Liver (tissue), 8 donors: ENCODE measurements at regions not wholly inside any gene's neighbourhood (a gene's known extent, or its start where the extent isn't known, plus 50 kb on each side); places are given as distances from the start of the nearest gene placed in this dataset.

Experiments
- DNase-seq: peaks from one replicate; pipeline ENCODE4 v3.0.0-alpha.2; 2017; ENCODE audit warnings: low spot score
- H3K27ac ChIP-seq, 2 donors: one replicate each; pipeline ENCODE4 v1.7.0; 2013; ENCODE audit warnings: inconsistent platforms in 2 of 2, low read length in 2 of 2, control low read depth in 1 of 2, low read depth in 1 of 2, mild to moderate bottlenecking in 1 of 2
- H3K27me3 ChIP-seq, 4 donors: one replicate each; pipeline versions ENCODE4 v1.6.1 to v1.7.0; 2013; ENCODE audit warnings: low read length in 3 of 4, inconsistent platforms in 1 of 4, mild to moderate bottlenecking in 1 of 4, moderate library complexity in 1 of 4; ENCODE audit not compliant: control insufficient read depth in 4 of 4, insufficient read depth in 4 of 4
- H3K36me3 ChIP-seq, 4 donors: one replicate each; pipeline versions ENCODE4 v1.6.1 to v1.7.0; 2013; ENCODE audit warnings: low read length in 3 of 4, mild to moderate bottlenecking in 3 of 4, low read depth in 1 of 4, moderate library complexity in 1 of 4; ENCODE audit not compliant: control insufficient read depth in 4 of 4, insufficient read depth in 3 of 4
- H3K4me1 ChIP-seq, 4 donors: one replicate each; pipeline versions ENCODE4 v1.6.1 to v1.7.0; 2013; ENCODE audit warnings: low read length in 3 of 4, mild to moderate bottlenecking in 3 of 4, moderate library complexity in 1 of 4; ENCODE audit not compliant: control insufficient read depth in 4 of 4, insufficient read depth in 4 of 4
- H3K4me3 ChIP-seq, 3 donors: one replicate each; pipeline versions ENCODE4 v1.6.1 to v1.7.0; 2013; ENCODE audit warnings: low read length in 3 of 3, control low read depth in 1 of 3, low read depth in 1 of 3, mild to moderate bottlenecking in 1 of 3
- H3K9ac ChIP-seq, 2 donors: one replicate each; pipeline ENCODE4 v1.7.0; 2013; ENCODE audit warnings: low read length in 2 of 2, mild to moderate bottlenecking in 2 of 2, moderate library complexity in 2 of 2, control low read depth in 1 of 2, low read depth in 1 of 2
- H3K9me3 ChIP-seq, 4 donors: one replicate each; pipeline versions ENCODE4 v1.6.1 to v1.7.0; 2013; ENCODE audit warnings: low read length in 3 of 4; ENCODE audit not compliant: control insufficient read depth in 4 of 4
- EGR1 ChIP-seq, 2 donors: IDR thresholded peaks; 2 replicates each; pipeline ENCODE4 v1.6.1; 2016 to 2018; ENCODE audit warnings: antibody characterized with exemption in 2 of 2, low read depth in 2 of 2
- FOXA2 ChIP-seq: IDR thresholded peaks from 2 replicates; pipeline ENCODE4 v1.6.1; 2016; ENCODE audit warnings: antibody characterized with exemption
- HNF4A ChIP-seq, 2 donors: conservative IDR thresholded peaks; 2 replicates each; pipeline ENCODE4 v1.6.1; 2016; ENCODE audit warnings: antibody characterized with exemption in 2 of 2, mild to moderate bottlenecking in 2 of 2
- HNF4G ChIP-seq: IDR thresholded peaks from 2 replicates; pipeline ENCODE4 v1.6.1; 2016; ENCODE audit warnings: antibody characterized with exemption
- NR2F2 ChIP-seq: IDR thresholded peaks from 2 replicates; pipeline ENCODE4 v1.6.1; 2016; ENCODE audit warnings: antibody characterized with exemption
- RXRA ChIP-seq, 2 donors: IDR thresholded peaks; 2 replicates each; pipeline ENCODE4 v1.6.1; 2017 to 2018; ENCODE audit warnings: antibody characterized with exemption in 2 of 2, mild to moderate bottlenecking in 1 of 2
- SP1 ChIP-seq: IDR thresholded peaks from 2 replicates; pipeline ENCODE4 v1.6.1; 2018; ENCODE audit warnings: antibody characterized with exemption, mild to moderate bottlenecking
- TAF1 ChIP-seq: conservative IDR thresholded peaks from 2 replicates; pipeline ENCODE4 v1.6.1; 2016; ENCODE audit warnings: antibody characterized with exemption, mild to moderate bottlenecking
- YY1 ChIP-seq: IDR thresholded peaks from 2 replicates; pipeline ENCODE4 v1.6.1; 2016; ENCODE audit warnings: antibody characterized with exemption, mild to moderate bottlenecking
- WGBS: extraction: QIAGEN DNeasy Blood & Tissue Kit; methylation state at CpG from one replicate; pipeline ENCODE4 v1.1.7; 2013; 5-methylcytosine and 5-hydroxymethylcytosine counted together
- TF ChIP-seq, protein P1 (sequence below): IDR thresholded peaks from 2 replicates; pipeline ENCODE4 v1.6.1; 2016; ENCODE audit warnings: antibody characterized with exemption, mild to moderate bottlenecking
- TF ChIP-seq, protein P2 (sequence below): IDR thresholded peaks from 2 replicates; pipeline ENCODE4 v1.6.1; 2016; ENCODE audit warnings: antibody characterized with exemption
- TF ChIP-seq, protein P3 (sequence below): fragments of 150-350 bp; IDR thresholded peaks from 2 replicates; pipeline ENCODE4 v1.5.1; 2017; ENCODE audit warnings: improper control_type of control experiment, low read depth, low read length; ENCODE audit not compliant: missing input control
- TF ChIP-seq, protein P4 (sequence below): IDR thresholded peaks from 2 replicates; pipeline ENCODE4 v1.6.1; 2016; ENCODE audit warnings: antibody characterized with exemption
- TF ChIP-seq, protein P5 (sequence below): IDR thresholded peaks from 2 replicates; pipeline ENCODE4 v1.6.1; 2016; ENCODE audit warnings: antibody characterized with exemption
- donor health status: healthy.
- donor health status: healthy.
- donor health status: healthy.
- donor health status: healthy.
- donor health status: healthy.

DNA sequence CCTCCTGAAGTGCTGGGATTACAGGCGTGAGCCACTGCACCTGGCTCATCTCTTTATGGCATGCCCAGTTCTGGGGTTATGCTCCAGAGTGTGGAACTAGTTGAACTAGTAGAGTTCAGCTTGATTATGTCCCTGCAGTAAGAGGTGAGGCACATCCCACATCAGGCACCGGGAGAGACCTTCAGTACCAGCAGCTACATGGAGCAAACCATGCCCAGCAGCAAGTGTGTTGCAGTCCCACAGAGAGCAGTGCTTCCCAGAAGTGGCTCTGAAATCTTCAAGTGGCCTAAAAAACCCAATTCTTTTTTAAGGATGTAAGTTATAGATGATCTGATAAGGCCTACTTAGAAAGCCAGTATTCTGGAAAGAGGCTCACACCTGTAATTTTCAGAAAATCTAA is 331.9 kb upstream of the PRKCQ start (continued):
- TF ChIP-seq, protein P1, sequence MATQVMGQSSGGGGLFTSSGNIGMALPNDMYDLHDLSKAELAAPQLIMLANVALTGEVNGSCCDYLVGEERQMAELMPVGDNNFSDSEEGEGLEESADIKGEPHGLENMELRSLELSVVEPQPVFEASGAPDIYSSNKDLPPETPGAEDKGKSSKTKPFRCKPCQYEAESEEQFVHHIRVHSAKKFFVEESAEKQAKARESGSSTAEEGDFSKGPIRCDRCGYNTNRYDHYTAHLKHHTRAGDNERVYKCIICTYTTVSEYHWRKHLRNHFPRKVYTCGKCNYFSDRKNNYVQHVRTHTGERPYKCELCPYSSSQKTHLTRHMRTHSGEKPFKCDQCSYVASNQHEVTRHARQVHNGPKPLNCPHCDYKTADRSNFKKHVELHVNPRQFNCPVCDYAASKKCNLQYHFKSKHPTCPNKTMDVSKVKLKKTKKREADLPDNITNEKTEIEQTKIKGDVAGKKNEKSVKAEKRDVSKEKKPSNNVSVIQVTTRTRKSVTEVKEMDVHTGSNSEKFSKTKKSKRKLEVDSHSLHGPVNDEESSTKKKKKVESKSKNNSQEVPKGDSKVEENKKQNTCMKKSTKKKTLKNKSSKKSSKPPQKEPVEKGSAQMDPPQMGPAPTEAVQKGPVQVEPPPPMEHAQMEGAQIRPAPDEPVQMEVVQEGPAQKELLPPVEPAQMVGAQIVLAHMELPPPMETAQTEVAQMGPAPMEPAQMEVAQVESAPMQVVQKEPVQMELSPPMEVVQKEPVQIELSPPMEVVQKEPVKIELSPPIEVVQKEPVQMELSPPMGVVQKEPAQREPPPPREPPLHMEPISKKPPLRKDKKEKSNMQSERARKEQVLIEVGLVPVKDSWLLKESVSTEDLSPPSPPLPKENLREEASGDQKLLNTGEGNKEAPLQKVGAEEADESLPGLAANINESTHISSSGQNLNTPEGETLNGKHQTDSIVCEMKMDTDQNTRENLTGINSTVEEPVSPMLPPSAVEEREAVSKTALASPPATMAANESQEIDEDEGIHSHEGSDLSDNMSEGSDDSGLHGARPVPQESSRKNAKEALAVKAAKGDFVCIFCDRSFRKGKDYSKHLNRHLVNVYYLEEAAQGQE = no peak
- TF ChIP-seq YY1 (no peak), NR2F2 (no peak), TAF1 (no peak)

DNA sequence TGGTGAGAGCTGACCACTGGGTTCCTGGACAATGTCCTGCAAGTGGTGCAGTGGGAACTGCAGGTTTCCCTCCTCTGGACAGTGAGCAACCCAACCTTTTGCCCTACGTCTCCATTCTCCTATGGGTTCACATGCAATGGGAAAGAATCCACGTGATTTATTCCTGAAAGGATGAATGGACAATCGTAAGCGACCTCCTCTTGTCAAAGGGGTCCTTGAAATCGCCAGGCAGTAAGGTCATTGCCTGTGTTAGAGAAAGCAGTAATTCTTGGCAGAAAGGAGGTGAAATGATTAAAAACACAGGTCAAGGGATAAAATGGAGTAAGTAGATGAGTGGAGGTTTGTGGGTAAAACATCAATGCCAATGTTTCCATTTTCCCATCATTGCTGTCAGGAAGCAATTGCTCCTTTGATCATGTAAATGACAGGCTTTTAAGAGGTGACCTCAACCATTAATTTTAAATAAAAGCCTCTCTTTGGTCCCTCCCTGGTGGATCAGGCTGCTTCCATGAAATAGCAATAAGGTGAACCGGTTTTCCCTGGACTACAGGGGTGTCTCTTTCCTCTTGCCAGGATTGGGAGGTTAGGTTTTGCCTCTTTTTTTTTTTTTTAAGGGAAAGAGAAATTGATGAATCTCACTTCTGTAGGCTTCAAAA is 330.0 kb upstream of the PRKCQ start:
- WGBS = 90% methylated on average over 6 of the region's 6 CpGs
- Histone ChIP-seq H3K9me3 (no peaks in the 10 kb centered on the region), H3K4me3 (no peak overlapping the region), H3K27me3 (no peaks in the 10 kb centered on the region), H3K4me1 (no peaks in the 10 kb centered on the region), H3K27ac (no peak overlapping the region), H3K9ac (no peak overlapping the region), H3K36me3 (no peaks in the 10 kb centered on the region)
- TF ChIP-seq, protein P2, sequence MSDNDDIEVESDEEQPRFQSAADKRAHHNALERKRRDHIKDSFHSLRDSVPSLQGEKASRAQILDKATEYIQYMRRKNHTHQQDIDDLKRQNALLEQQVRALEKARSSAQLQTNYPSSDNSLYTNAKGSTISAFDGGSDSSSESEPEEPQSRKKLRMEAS = no peak
- TF ChIP-seq FOXA2 = no peak
- TF ChIP-seq HNF4A (conservative IDR thresholded peaks at IDR 0.05) = no peak
- TF ChIP-seq RXRA (IDR thresholded peaks at IDR 0.05) = no peak
- no peak for TF ChIP-seq EGR1 (IDR thresholded peaks at IDR 0.05; ENCODE audit: low read depth in 2 of 2)
- no peak for TF ChIP-seq NR2F2
- no peak for TF ChIP-seq YY1
- TF ChIP-seq HNF4G = no peak
- no peak for TF ChIP-seq SP1
- TF ChIP-seq, protein P1 = no peak
- TF ChIP-seq, protein P3, sequence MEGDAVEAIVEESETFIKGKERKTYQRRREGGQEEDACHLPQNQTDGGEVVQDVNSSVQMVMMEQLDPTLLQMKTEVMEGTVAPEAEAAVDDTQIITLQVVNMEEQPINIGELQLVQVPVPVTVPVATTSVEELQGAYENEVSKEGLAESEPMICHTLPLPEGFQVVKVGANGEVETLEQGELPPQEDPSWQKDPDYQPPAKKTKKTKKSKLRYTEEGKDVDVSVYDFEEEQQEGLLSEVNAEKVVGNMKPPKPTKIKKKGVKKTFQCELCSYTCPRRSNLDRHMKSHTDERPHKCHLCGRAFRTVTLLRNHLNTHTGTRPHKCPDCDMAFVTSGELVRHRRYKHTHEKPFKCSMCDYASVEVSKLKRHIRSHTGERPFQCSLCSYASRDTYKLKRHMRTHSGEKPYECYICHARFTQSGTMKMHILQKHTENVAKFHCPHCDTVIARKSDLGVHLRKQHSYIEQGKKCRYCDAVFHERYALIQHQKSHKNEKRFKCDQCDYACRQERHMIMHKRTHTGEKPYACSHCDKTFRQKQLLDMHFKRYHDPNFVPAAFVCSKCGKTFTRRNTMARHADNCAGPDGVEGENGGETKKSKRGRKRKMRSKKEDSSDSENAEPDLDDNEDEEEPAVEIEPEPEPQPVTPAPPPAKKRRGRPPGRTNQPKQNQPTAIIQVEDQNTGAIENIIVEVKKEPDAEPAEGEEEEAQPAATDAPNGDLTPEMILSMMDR = no peak
- TF ChIP-seq, protein P4, sequence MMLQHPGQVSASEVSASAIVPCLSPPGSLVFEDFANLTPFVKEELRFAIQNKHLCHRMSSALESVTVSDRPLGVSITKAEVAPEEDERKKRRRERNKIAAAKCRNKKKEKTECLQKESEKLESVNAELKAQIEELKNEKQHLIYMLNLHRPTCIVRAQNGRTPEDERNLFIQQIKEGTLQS = no peak
- no peak for TF ChIP-seq TAF1
- TF ChIP-seq, protein P5, sequence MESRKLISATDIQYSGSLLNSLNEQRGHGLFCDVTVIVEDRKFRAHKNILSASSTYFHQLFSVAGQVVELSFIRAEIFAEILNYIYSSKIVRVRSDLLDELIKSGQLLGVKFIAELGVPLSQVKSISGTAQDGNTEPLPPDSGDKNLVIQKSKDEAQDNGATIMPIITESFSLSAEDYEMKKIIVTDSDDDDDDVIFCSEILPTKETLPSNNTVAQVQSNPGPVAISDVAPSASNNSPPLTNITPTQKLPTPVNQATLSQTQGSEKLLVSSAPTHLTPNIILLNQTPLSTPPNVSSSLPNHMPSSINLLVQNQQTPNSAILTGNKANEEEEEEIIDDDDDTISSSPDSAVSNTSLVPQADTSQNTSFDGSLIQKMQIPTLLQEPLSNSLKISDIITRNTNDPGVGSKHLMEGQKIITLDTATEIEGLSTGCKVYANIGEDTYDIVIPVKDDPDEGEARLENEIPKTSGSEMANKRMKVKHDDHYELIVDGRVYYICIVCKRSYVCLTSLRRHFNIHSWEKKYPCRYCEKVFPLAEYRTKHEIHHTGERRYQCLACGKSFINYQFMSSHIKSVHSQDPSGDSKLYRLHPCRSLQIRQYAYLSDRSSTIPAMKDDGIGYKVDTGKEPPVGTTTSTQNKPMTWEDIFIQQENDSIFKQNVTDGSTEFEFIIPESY = no peak
- no peak for DNase-seq
